Mesenchymal stem cell (in vitro differentiated cells and primary cell): ENCODE measurements at regions not wholly inside any gene's neighbourhood (a gene's known extent, or its start where the extent isn't known, plus 50 kb on each side); places are given as distances from the start of the nearest gene placed in this dataset. TPM values are rescaled to one million over a fixed set of nuclear protein-coding genes. Genes with fewer than 3 reads are reported as not detected.
"Not testable (repeated sequence)": the region's sequence is repeated elsewhere in the genome, so short reads cannot be mapped to it uniquely, and the experiment has no call there.

Experiments
- DNase-seq: peaks from one replicate; pipeline ENCODE4 v3.0.0-alpha.2; 2013
- H2AFZ ChIP-seq: one replicate; pipeline ENCODE4 v1.6.1; 2013; ENCODE audit warnings: low read depth, mild to moderate bottlenecking, control low read depth, inconsistent platforms, low read length, moderate library complexity
- H2AK5ac ChIP-seq: 2 replicates; pipeline ENCODE4 v1.6.1; 2013; ENCODE audit warnings: low read length, moderate library complexity, mild to moderate bottlenecking, inconsistent platforms; ENCODE audit not compliant: severe bottlenecking
- H2BK120ac ChIP-seq: one replicate; pipeline ENCODE4 v1.6.1; 2013; ENCODE audit warnings: low read depth, mild to moderate bottlenecking, inconsistent platforms, low read length, moderate library complexity
- H2BK12ac ChIP-seq, 2 experiments: one replicate each; pipeline ENCODE4 v1.6.1; 2013; ENCODE audit warnings: inconsistent platforms in 2 of 2, low read length in 2 of 2, mild to moderate bottlenecking in 2 of 2, moderate library complexity in 2 of 2, control low read depth in 1 of 2
- H2BK15ac ChIP-seq: one replicate; pipeline ENCODE4 v1.6.1; 2013; ENCODE audit warnings: mild to moderate bottlenecking, low read depth, inconsistent platforms; ENCODE audit not compliant: poor library complexity, severe bottlenecking
- H2BK5ac ChIP-seq: 2 replicates; pipeline ENCODE4 v1.6.1; 2013; ENCODE audit warnings: low read depth, mild to moderate bottlenecking, low read length, control low read depth, inconsistent platforms; ENCODE audit not compliant: poor library complexity, severe bottlenecking
- H3K14ac ChIP-seq, 2 experiments: one replicate each; pipeline ENCODE4 v1.6.1; 2013; ENCODE audit warnings: inconsistent platforms in 2 of 2, low read length in 2 of 2, control low read depth in 1 of 2, mild to moderate bottlenecking in 1 of 2, moderate library complexity in 1 of 2
- H3K18ac ChIP-seq, 2 experiments: one replicate each; pipeline ENCODE4 v1.6.1; 2013; ENCODE audit warnings: inconsistent platforms in 2 of 2, low read length in 2 of 2, control low read depth in 1 of 2, low read depth in 1 of 2, mild to moderate bottlenecking in 1 of 2
- H3K23ac ChIP-seq, 2 experiments: one replicate each; pipeline ENCODE4 v1.6.1; 2013; ENCODE audit warnings: inconsistent platforms in 2 of 2, low read length in 2 of 2, mild to moderate bottlenecking in 2 of 2, moderate library complexity in 2 of 2, control low read depth in 1 of 2
- H3K27ac ChIP-seq: 2 replicates; pipeline ENCODE4 v1.5.1; 2013; ENCODE audit warnings: mild to moderate bottlenecking, moderate library complexity, low read length, control low read depth, inconsistent platforms; ENCODE audit not compliant: poor library complexity, severe bottlenecking
- H3K27me3 ChIP-seq, 2 experiments: 2 replicates each; pipeline versions ENCODE4 v1.6.1 to v1.7.0; 2013; ENCODE audit warnings: low read length in 2 of 2, mild to moderate bottlenecking in 2 of 2, moderate library complexity in 2 of 2, control low read depth in 1 of 2, inconsistent platforms in 1 of 2; ENCODE audit not compliant: control insufficient read depth in 1 of 2, insufficient read depth in 1 of 2
- H3K36me3 ChIP-seq, 2 experiments: 2 replicates each; pipeline versions ENCODE4 v1.6.1 to v1.7.0; 2013; ENCODE audit warnings: low read length in 2 of 2, control low read depth in 1 of 2, inconsistent platforms in 1 of 2, low read depth in 1 of 2, mild to moderate bottlenecking in 1 of 2; ENCODE audit not compliant: insufficient read depth in 2 of 2, control insufficient read depth in 1 of 2
- H3K4ac ChIP-seq, 2 experiments: one replicate each; pipeline ENCODE4 v1.6.1; 2013; ENCODE audit warnings: inconsistent platforms in 2 of 2, low read length in 2 of 2, mild to moderate bottlenecking in 2 of 2, moderate library complexity in 2 of 2, control low read depth in 1 of 2, low read depth in 1 of 2
- H3K4me1 ChIP-seq: 2 replicates; pipeline ENCODE4 v1.6.1; 2013; ENCODE audit warnings: low read depth, low read length, control low read depth; ENCODE audit not compliant: control insufficient read depth, insufficient read depth
- H3K4me2 ChIP-seq: 2 replicates; pipeline ENCODE4 v1.6.1; 2013; ENCODE audit warnings: low read length, mild to moderate bottlenecking, inconsistent platforms; ENCODE audit not compliant: poor library complexity, severe bottlenecking
- H3K4me3 ChIP-seq, 2 experiments: 2 replicates each; pipeline versions ENCODE4 v1.5.1 to v1.7.0; 2013; ENCODE audit warnings: low read length in 2 of 2, mild to moderate bottlenecking in 2 of 2, control low read depth in 1 of 2, low read depth in 1 of 2; ENCODE audit not compliant: insufficient read depth in 1 of 2
- H3K79me1 ChIP-seq: replicated peaks from 2 replicates; pipeline ENCODE4 v1.6.1; 2013; ENCODE audit warnings: mild to moderate bottlenecking, control low read depth, low read length, inconsistent platforms; ENCODE audit not compliant: poor library complexity, severe bottlenecking
- H3K9ac ChIP-seq: 2 replicates; pipeline ENCODE4 v1.7.0; 2013; ENCODE audit warnings: mild to moderate bottlenecking, low read length, moderate library complexity
- H3K9me3 ChIP-seq: 2 replicates; pipeline ENCODE4 v1.7.0; 2013; ENCODE audit warnings: mild to moderate bottlenecking, low read length; ENCODE audit not compliant: control insufficient read depth
- H4K8ac ChIP-seq: one replicate; pipeline ENCODE4 v1.6.1; 2013; ENCODE audit warnings: inconsistent platforms, mild to moderate bottlenecking, low read length, moderate library complexity
- H4K91ac ChIP-seq: one replicate; pipeline ENCODE4 v1.6.1; 2013; ENCODE audit warnings: mild to moderate bottlenecking, low read length, inconsistent platforms
- WGBS: methylation state at CpG from one replicate; pipeline ENCODE4 v1.1.7; 2013; ENCODE audit warnings: mixed read lengths; 5-methylcytosine and 5-hydroxymethylcytosine counted together
- small RNA-seq: library from polyadenylated mRNA; stranded (forward); fragments of <200 nt; extraction: miRNeasy Mini kit (QIAGEN cat#:217004); gene quantifications from one replicate; pipeline ENCODE3, GENCODE V24; 2013; ENCODE audit warnings: low read depth

GRCh38 chr11:67728163-67728571, 53.7 kb upstream of the ALDH3B2 start:
- H3K9me3 ChIP-seq, H2AFZ ChIP-seq, H3K4ac ChIP-seq, H2BK12ac ChIP-seq, H3K18ac ChIP-seq, DNase-seq, H3K4me1 ChIP-seq, H3K4me3 ChIP-seq, H3K4me2 ChIP-seq, H3K79me1 ChIP-seq, H2BK15ac ChIP-seq, H3K14ac ChIP-seq, H3K27ac ChIP-seq, H3K23ac ChIP-seq, H3K9ac ChIP-seq, H2BK120ac ChIP-seq, H4K91ac ChIP-seq, H3K36me3 ChIP-seq, H2BK5ac ChIP-seq, H2AK5ac ChIP-seq, H4K8ac ChIP-seq: not testable (repeated sequence)
- peaks cover 0 to 24% of the 10 kb centered on the region in 2 experiments for H3K27me3 ChIP-seq
- 81% methylated on average over 3 of the region's 3 CpGs for WGBS

- not testable (repeated sequence) for H3K14ac ChIP-seq, H2BK12ac ChIP-seq, H3K36me3 ChIP-seq, H3K9ac ChIP-seq, H3K4me3 ChIP-seq, H3K27ac ChIP-seq, H2AK5ac ChIP-seq, H2BK120ac ChIP-seq, H3K18ac ChIP-seq, H3K4me1 ChIP-seq, H4K8ac ChIP-seq, DNase-seq, H3K23ac ChIP-seq, H2BK15ac ChIP-seq, H3K4me2 ChIP-seq, H4K91ac ChIP-seq, H3K9me3 ChIP-seq, H2AFZ ChIP-seq, H3K4ac ChIP-seq, H2BK5ac ChIP-seq, H3K79me1 ChIP-seq
- WGBS, result 86% methylated on average over 13 of the region's 19 CpGs
- peaks cover 0 to 22% of the 10 kb centered on the region in 2 experiments for H3K27me3 ChIP-seq
Observed at GRCh38 chr11:67727066-67728040, 52.9 kb upstream of the ALDH3B2 start.

Small RNAs in the stretch of these regions (small RNA-seq; reads per million reads assigned to genes)
- gene AP003385.4 (not detected), gene AP003716.2 (not detected), gene RNU6-46P (not detected)
